Omental fat pad (tissue), 3 donors: ENCODE measurements at regions not wholly inside any gene's neighbourhood (a gene's known extent, or its start where the extent isn't known, plus 50 kb on each side); places are given as distances from the start of the nearest gene placed in this dataset.

ENCODE experiments used
- ATAC-seq: fragments of 150-250 bp; one replicate; pipeline ENCODE4 v1.9.1; 2016; ENCODE audit warnings: mild to moderate bottlenecking, moderate library complexity; ENCODE audit not compliant: low FRiP score
- DNase-seq: peaks from one replicate; pipeline ENCODE4 v3.0.0-alpha.2; 2019; ENCODE audit warnings: low spot score
- TF ChIP-seq, protein P1 (sequence below), 3 donors: fragments of 450-650 bp; IDR thresholded peaks; one replicate each; pipeline ENCODE4 v1.5.1; 2016 to 2017; ENCODE audit warnings: antibody characterized with exemption in 3 of 3, mild to moderate bottlenecking in 3 of 3, moderate library complexity in 2 of 3

DNA sequence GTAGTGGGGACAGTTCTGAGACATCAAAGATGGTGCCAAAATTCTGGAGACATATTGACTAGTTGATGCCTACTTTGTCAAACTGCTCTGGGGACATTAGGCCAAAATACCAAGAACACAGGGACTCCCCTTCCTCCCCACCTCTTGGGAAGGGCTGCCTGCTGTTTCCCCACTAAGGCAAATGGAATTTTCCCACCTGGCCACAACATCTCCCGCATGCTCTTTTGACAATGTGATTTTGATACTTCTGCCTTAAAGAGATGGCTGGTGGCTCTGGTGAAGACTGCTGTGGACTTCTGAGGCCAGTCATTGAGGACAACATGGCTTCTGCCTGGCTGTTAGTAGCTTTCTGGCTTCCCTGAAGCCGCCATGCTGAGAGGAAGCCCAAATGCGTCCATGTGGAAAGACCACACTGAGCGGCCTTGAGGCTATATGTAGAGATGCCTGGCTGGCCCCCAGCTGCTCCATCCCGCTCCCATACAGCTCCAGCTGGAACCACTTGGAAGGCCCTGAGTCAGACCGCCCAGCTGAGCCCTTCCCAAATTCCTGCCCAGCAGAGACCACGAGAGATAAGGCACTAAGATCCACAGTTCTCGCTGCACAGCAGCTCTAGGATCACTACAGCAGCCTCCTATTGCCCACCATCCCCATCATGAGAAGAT, 226.7 kb downstream of the SYK start:
- DNase-seq (no peak), ATAC-seq (no peak)
- TF ChIP-seq, protein P1, sequence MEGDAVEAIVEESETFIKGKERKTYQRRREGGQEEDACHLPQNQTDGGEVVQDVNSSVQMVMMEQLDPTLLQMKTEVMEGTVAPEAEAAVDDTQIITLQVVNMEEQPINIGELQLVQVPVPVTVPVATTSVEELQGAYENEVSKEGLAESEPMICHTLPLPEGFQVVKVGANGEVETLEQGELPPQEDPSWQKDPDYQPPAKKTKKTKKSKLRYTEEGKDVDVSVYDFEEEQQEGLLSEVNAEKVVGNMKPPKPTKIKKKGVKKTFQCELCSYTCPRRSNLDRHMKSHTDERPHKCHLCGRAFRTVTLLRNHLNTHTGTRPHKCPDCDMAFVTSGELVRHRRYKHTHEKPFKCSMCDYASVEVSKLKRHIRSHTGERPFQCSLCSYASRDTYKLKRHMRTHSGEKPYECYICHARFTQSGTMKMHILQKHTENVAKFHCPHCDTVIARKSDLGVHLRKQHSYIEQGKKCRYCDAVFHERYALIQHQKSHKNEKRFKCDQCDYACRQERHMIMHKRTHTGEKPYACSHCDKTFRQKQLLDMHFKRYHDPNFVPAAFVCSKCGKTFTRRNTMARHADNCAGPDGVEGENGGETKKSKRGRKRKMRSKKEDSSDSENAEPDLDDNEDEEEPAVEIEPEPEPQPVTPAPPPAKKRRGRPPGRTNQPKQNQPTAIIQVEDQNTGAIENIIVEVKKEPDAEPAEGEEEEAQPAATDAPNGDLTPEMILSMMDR (IDR thresholded peaks at IDR 0.05), result no peak

DNA sequence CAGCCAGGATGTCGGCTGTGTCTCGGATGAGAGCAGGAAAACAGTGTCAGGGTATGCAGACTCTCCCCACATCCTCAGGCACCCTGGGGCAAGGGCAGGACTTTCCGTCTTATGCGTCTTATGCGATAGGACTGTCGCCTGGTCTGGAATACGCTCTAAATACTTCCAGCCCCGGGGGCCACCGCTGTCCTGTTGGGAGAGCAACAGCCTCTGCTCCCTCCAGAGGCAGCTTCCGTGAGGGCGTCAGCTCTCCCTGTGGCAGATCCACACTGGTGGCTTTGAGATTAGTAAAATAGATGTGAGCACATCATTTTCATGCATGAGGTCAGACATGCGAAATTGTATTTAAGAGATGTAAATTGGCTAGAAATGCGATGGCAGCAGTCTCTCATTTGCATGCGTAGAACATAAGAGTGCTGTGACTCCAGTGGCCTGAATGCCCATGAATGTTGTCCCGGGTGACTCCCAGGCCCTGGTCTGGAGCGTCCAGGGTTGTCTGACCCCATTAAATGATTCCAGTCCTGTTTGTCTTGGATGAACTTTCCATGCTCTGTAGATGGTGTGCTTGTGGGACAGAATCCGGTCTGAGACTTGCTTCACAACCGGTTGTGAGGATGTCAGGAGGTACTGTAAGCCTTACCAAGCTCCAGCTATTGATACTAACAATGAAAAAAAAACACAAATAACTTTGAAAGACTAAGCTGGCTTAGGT, 228.2 kb downstream of the SYK start:
- TF ChIP-seq, protein P1 (IDR thresholded peaks at IDR 0.05), result no peak
- no peak for DNase-seq
- ATAC-seq, result no peak

DNA sequence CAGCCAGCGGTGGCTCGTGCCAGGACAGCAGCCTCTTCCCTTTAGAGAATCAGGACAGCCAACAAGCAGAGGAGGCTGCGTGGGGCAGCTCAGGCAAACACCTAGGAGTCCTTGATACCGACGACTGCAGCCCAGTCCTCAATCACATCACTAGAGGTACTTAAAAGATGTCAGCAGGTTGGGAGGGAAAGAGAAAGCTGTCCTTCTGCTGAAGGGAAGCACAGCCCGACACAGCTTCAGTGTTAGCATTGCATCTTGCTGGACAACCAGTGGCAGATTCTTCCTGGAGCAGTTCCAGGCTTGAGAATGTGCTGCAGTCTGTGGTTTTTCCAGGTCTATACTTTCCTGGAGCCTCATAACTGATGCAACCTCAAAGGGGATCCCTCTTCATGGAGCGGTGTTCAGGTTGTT, 230.5 kb downstream of the SYK start:
- TF ChIP-seq, protein P1 (IDR thresholded peaks at IDR 0.05), result no peak
- no peak for DNase-seq
- no peak for ATAC-seq

DNA sequence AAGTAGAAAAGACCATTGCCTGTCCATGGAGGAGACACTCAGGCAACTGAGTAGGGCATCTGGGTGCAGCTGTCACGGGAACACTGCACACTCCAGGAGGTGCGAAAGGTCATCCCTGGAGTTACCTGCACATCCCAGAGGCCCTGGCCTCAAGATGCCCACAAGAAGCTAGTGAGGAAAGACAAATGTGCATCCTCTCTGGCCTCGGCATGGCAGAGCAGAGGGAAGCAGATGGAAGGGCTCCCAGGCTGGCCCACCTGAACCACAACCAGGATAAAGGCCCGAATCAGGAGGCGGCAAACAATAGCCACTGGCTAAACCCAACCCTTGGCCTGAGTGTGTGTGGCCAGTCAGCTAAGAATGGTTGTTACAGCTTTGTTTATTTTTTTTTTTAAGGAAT, 231.7 kb downstream of the SYK start:
- DNase-seq (no peak), ATAC-seq (no peak)
- TF ChIP-seq, protein P1 (IDR thresholded peaks at IDR 0.05), result no peak

DNA sequence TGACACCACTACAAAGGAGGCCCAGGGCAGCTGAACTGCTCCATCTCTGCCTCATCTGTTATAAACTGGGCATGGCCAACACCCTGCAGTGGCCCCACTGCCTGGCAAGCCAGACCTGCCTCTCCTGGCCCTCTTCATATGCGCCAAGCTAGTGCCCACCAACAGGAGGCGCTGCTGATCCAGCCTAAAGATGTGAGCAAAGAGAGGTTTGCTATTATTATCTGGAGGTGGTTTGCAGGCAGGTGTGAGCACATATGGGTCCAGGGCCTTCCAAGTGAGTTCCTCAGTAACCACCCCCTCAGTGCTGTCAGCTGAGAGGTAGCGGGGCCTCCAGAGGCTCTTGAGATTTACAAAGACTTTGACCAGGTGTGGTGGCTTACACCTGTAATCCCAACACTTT, 232.2 kb downstream of the SYK start:
- TF ChIP-seq, protein P1 (IDR thresholded peaks at IDR 0.05), result no peak
- no peak for DNase-seq
- no peak for ATAC-seq

DNA sequence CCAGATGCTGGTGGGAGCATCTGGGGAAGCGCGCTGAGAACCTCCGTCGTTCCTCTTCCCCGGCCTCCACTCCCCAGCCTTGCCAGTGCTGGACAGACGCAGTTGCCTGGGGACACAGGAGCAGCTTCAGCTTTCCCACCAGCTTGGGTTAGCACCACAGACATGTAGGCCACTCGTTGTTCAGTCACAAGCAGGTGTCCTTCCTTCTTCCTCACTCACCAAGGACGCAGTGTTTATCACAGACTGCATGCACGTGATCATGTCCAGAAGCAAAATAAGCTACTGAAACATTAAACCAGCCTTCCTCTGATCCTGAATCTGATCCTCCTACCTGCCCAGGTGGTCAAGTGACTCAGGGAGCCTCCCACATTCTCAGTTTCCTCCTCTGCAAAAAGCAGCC, 232.9 kb downstream of the SYK start:
- TF ChIP-seq, protein P1 (IDR thresholded peaks at IDR 0.05), result no peak
- DNase-seq, result no peak
- no peak for ATAC-seq
